Activated CD8-positive, alpha-beta T cell treated with anti-CD3 and anti-CD28 coated beads for 36 hours (primary cell): ENCODE measurements at regions not wholly inside any gene's neighbourhood (a gene's known extent, or its start where the extent isn't known, plus 50 kb on each side); places are given as distances from the start of the nearest gene placed in this dataset.
"Not testable (repeated sequence)": the region's sequence is repeated elsewhere in the genome, so short reads cannot be mapped to it uniquely, and the experiment has no call there.

Experiments used
- ATAC-seq: fragments of 200-7000 bp; cut with Tn5 transposase; one replicate; pipeline ENCODE4 v1.10.0; 2021; ENCODE audit warnings: mild to moderate bottlenecking, moderate library complexity
- CTCF ChIA-PET: fragments of 350-600 bp; sonication (Branson Sonifier 250); formaldehyde crosslinking; loops from one replicate; lab custom pipeline; 2021; ENCODE audit warnings: antibody characterized with exemption; lab: Charles Lee
- POLR2A ChIA-PET: fragments of 350-600 bp; sonication (Branson Sonifier 250); formaldehyde crosslinking; loops from one replicate; lab custom pipeline; 2021; ENCODE audit warnings: antibody characterized with exemption; lab: Charles Lee
- DNase-seq: peaks from one replicate; pipeline ENCODE4 v3.0.0-alpha.2; 2020
- H3K27ac Mint-ChIP-seq: one replicate; pipeline ENCODE4 v1.8.0; 2021; ENCODE audit warnings: mild to moderate bottlenecking, mixed read lengths
- H3K27me3 Mint-ChIP-seq: one replicate; pipeline ENCODE4 v1.8.0; 2021; ENCODE audit warnings: mixed read lengths
- H3K36me3 Mint-ChIP-seq: one replicate; pipeline ENCODE4 v1.8.0; 2021; ENCODE audit warnings: low read depth, mixed read lengths
- H3K4me1 Mint-ChIP-seq: one replicate; pipeline ENCODE4 v1.8.0; 2021; ENCODE audit warnings: low read depth, mixed read lengths
- H3K4me3 Mint-ChIP-seq: one replicate; pipeline ENCODE4 v1.8.0; 2021; ENCODE audit warnings: mild to moderate bottlenecking, moderate library complexity, mixed read lengths
- H3K9me3 Mint-ChIP-seq: one replicate; pipeline ENCODE4 v1.8.0; 2021; ENCODE audit warnings: mixed read lengths
- CTCF ChIP-seq: fragments of 200-600 bp; IDR thresholded peaks from one replicate; pipeline ENCODE4 v1.8.0; 2022; ENCODE audit warnings: antibody characterized with exemption, mild to moderate bottlenecking
- intact Hi-C: fragments of 100-400 bp; cut with micrococcal nuclease; formaldehyde crosslinking; loops from one replicate; pipeline ENCODE4 v1.10.0; 2022

GRCh38 chr4:72767618-72768302 is 198.7 kb upstream of the ADAMTS3 start:
- Mint-ChIP-seq H3K9me3 (no peaks in the 10 kb centered on the region), H3K27me3 (no peaks in the 10 kb centered on the region), H3K27ac (no peak overlapping the region), H3K4me3 (no peak overlapping the region), H3K36me3 (no peaks in the 10 kb centered on the region), H3K4me1 (no peaks in the 10 kb centered on the region)
- no peak for ATAC-seq
- TF ChIP-seq CTCF: no peak
- ChIA-PET CTCF (no interaction called here), POLR2A (no interaction called here)
- intact Hi-C loops: no loop called here
- DNase-seq: no peak

GRCh38 chr4:72765788-72766187 is 196.8 kb upstream of the ADAMTS3 start:
- H3K36me3 Mint-ChIP-seq, ATAC-seq, H3K4me1 Mint-ChIP-seq, H3K4me3 Mint-ChIP-seq, POLR2A ChIA-PET, DNase-seq, H3K9me3 Mint-ChIP-seq, intact Hi-C loops, CTCF ChIA-PET, H3K27ac Mint-ChIP-seq, H3K27me3 Mint-ChIP-seq: not testable (repeated sequence)

- no peak overlapping the region for H3K27ac Mint-ChIP-seq
- intact Hi-C loops: no loop called here
- TF ChIP-seq CTCF: no peak
- DNase-seq (no peak), ATAC-seq (no peak)
- H3K36me3 Mint-ChIP-seq: no peaks in the 10 kb centered on the region
- H3K4me3 Mint-ChIP-seq: no peak overlapping the region
- no peaks in the 10 kb centered on the region for H3K27me3 Mint-ChIP-seq
- H3K9me3 Mint-ChIP-seq: peaks cover 2% of the 10 kb centered on the region
- no peaks in the 10 kb centered on the region for H3K4me1 Mint-ChIP-seq
- CTCF ChIA-PET: no interaction called here
- POLR2A ChIA-PET: no interaction called here
Measured at GRCh38 chr4:72761368-72762038, 192.5 kb upstream of the ADAMTS3 start.

- H3K9me3 Mint-ChIP-seq: peaks cover 28% of the 10 kb centered on the region
- DNase-seq, H3K4me1 Mint-ChIP-seq, POLR2A ChIA-PET, H3K36me3 Mint-ChIP-seq, H3K4me3 Mint-ChIP-seq, ATAC-seq, H3K27ac Mint-ChIP-seq, CTCF ChIA-PET, H3K27me3 Mint-ChIP-seq, intact Hi-C loops: not testable (repeated sequence)
Measured at GRCh38 chr4:72753414-72753813, 184.4 kb upstream of the ADAMTS3 start.

- no peaks in the 10 kb centered on the region for H3K36me3 Mint-ChIP-seq
- no peak overlapping the region for H3K4me3 Mint-ChIP-seq
- ChIA-PET CTCF (no interaction called here), POLR2A (no interaction called here)
- no peak for TF ChIP-seq CTCF
- H3K27ac Mint-ChIP-seq: no peak overlapping the region
- no peaks in the 10 kb centered on the region for H3K27me3 Mint-ChIP-seq
- intact Hi-C loops: no loop called here
- no peaks in the 10 kb centered on the region for H3K9me3 Mint-ChIP-seq
- ATAC-seq (no peak), DNase-seq (no peak)
- no peaks in the 10 kb centered on the region for H3K4me1 Mint-ChIP-seq
Measured at GRCh38 chr4:72744103-72744725, 175.2 kb upstream of the ADAMTS3 start.

- Mint-ChIP-seq H3K27ac (no peak overlapping the region), H3K4me3 (no peak overlapping the region), H3K4me1 (no peaks in the 10 kb centered on the region), H3K27me3 (no peaks in the 10 kb centered on the region), H3K9me3 (no peaks in the 10 kb centered on the region), H3K36me3 (no peaks in the 10 kb centered on the region)
- ChIA-PET POLR2A (no interaction called here), CTCF (no interaction called here)
- intact Hi-C loops: no loop called here
- no peak for TF ChIP-seq CTCF
- DNase-seq (no peak), ATAC-seq (no peak)
Measured at GRCh38 chr4:72743078-72743477, 174.1 kb upstream of the ADAMTS3 start.
